Uterus (tissue), 3 donors: ENCODE measurements at regions not wholly inside any gene's neighbourhood (a gene's known extent, or its start where the extent isn't known, plus 50 kb on each side); places are given as distances from the start of the nearest gene placed in this dataset.

Source experiments
- DNase-seq, 2 donors: peaks; one replicate each; pipeline ENCODE4 v3.0.0-alpha.2; 2019 to 2020
- H3K27ac ChIP-seq, 2 donors: fragments of 200-600 bp; sonication (generic); 1 replicate in 1 of 2; 2 replicates in 1 of 2; pipeline ENCODE4 v1.5.1; 2016 to 2018
- H3K27me3 ChIP-seq, 2 donors: fragments of 200-600 bp; sonication (generic); one replicate each; pipeline ENCODE4 v1.5.1; 2018 to 2019; ENCODE audit warnings: control low read depth in 1 of 2
- H3K36me3 ChIP-seq, 2 donors: fragments of 200-600 bp; sonication (generic); one replicate each; pipeline ENCODE4 v1.5.1; 2019; ENCODE audit warnings: control low read depth in 1 of 2
- H3K4me1 ChIP-seq, 2 donors: fragments of 200-600 bp; sonication (generic); one replicate each; pipeline ENCODE4 v1.5.1; 2018 to 2019; ENCODE audit warnings: control low read depth in 1 of 2
- H3K4me3 ChIP-seq, 2 donors: fragments of 200-600 bp; sonication (generic); 1 replicate in 1 of 2; 2 replicates in 1 of 2; pipeline ENCODE4 v1.5.1; 2018 to 2019; ENCODE audit warnings: mild to moderate bottlenecking in 1 of 2
- H3K9me3 ChIP-seq, 2 donors: fragments of 200-600 bp; sonication (generic); one replicate each; pipeline ENCODE4 v1.5.1; 2019; ENCODE audit warnings: control low read depth in 1 of 2
- CTCF ChIP-seq, 4 experiments: fragments of 200-600 bp in 2 of 4; fragments of 450-650 bp in 2 of 4; sonication (generic) in 2 of 4; IDR thresholded peaks; one replicate each; pipeline ENCODE4 v1.5.1; 2016 to 2019; ENCODE audit warnings: antibody characterized with exemption in 4 of 4, mild to moderate bottlenecking in 2 of 4, moderate library complexity in 1 of 4
- POLR2A ChIP-seq, 2 donors: fragments of 450-650 bp; IDR thresholded peaks; one replicate each; pipeline ENCODE4 v1.6.1; 2016; ENCODE audit warnings: antibody characterized with exemption in 2 of 2, mild to moderate bottlenecking in 1 of 2, moderate library complexity in 1 of 2
- intact Hi-C: fragments of 100-400 bp; cut with DNase I; formaldehyde crosslinking; loops from one replicate; pipeline ENCODE4 v1.15.1; 2023; ENCODE audit warnings: low total_unique reads
- donor health status: DM: yes; HTN: yes; CAD: no.

DNA sequence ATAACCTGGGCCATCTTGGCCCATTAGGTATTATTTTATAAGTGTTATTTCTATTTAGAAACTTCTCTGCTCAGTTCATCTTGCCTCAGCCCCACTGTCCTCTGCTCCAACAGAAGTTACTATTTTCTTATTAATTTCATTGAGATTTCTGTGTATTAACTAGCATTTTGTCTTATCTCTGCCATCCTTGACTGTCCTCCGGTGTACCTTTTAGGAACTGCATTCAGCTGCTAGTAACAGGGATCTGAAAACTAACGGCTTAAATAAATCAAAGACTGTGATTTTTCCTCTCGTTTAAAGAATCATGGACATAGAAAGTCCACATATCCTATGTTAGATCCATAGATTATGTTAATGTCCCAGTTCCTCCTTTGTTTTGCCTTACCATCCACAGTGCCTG, 382.5 kb downstream of the MATN1 start:
- H3K27ac ChIP-seq = no peak overlapping the region
- intact Hi-C loops = no loop called here
- TF ChIP-seq POLR2A (IDR thresholded peaks at IDR 0.05) = no peak
- no peak for TF ChIP-seq CTCF (IDR thresholded peaks at IDR 0.05)
- H3K4me1 ChIP-seq = no peaks in the 10 kb centered on the region
- no peaks in the 10 kb centered on the region for H3K9me3 ChIP-seq
- H3K4me3 ChIP-seq = no peak overlapping the region
- DNase-seq = no peak
- no peaks in the 10 kb centered on the region for H3K36me3 ChIP-seq
- H3K27me3 ChIP-seq = peaks cover 0 to 18% of the 10 kb centered on the region in 2 donors

GRCh38 chr1:30339866-30340265, 383.5 kb downstream of the MATN1 start:
- H3K4me3 ChIP-seq = no peak overlapping the region
- intact Hi-C loops = no loop called here
- peaks cover 0 to 18% of the 10 kb centered on the region in 2 donors for H3K27me3 ChIP-seq
- no peak overlapping the region for H3K27ac ChIP-seq
- H3K9me3 ChIP-seq = no peaks in the 10 kb centered on the region
- no peaks in the 10 kb centered on the region for H3K4me1 ChIP-seq
- no peak for TF ChIP-seq CTCF (IDR thresholded peaks at IDR 0.05)
- no peak for TF ChIP-seq POLR2A (IDR thresholded peaks at IDR 0.05)
- DNase-seq = no peak
- no peaks in the 10 kb centered on the region for H3K36me3 ChIP-seq

DNA sequence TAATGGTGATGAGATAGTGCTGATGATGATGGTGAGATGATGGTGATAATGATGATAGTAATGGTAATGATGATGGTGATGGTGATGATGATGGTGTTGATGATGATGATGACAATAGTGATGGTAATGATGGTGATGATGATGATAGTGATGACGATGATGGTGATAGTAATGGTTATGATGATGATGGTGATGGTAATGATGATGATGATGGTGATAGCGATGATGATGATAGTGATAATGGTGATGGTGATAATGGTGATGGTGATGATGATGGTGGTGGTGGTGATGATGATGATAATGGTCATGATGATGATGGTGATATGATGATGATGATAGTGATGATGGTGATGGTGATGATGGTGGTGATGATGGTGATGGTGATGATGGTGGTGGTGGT, 384.6 kb downstream of the MATN1 start:
- Histone ChIP-seq H3K4me1 (no peaks in the 10 kb centered on the region), H3K27me3 (peaks cover 0 to 15% of the 10 kb centered on the region in 2 donors), H3K36me3 (no peaks in the 10 kb centered on the region), H3K4me3 (no peak overlapping the region), H3K9me3 (no peaks in the 10 kb centered on the region), H3K27ac (no peak overlapping the region)
- TF ChIP-seq POLR2A (IDR thresholded peaks at IDR 0.05) = no peak
- no peak for TF ChIP-seq CTCF (IDR thresholded peaks at IDR 0.05)
- DNase-seq = no peak
- intact Hi-C loops = no loop called here

GRCh38 chr1:30337324-30337620, 386.1 kb downstream of the MATN1 start:
- H3K4me3 ChIP-seq = no peak overlapping the region
- TF ChIP-seq CTCF (IDR thresholded peaks at IDR 0.05) = no peak
- no peak for TF ChIP-seq POLR2A (IDR thresholded peaks at IDR 0.05)

GRCh38 chr1:30336550-30337323, 386.6 kb downstream of the MATN1 start:
- Histone ChIP-seq H3K4me3 (no peak overlapping the region), H3K36me3 (no peaks in the 10 kb centered on the region), H3K27me3 (no peaks in the 10 kb centered on the region), H3K9me3 (no peaks in the 10 kb centered on the region), H3K4me1 (no peaks in the 10 kb centered on the region), H3K27ac (no peak overlapping the region)
- intact Hi-C loops = no loop called here
- DNase-seq = no peak
- TF ChIP-seq POLR2A (IDR thresholded peaks at IDR 0.05) (no peak), CTCF (IDR thresholded peaks at IDR 0.05) (no peak)

More at GRCh38 chr1:30337324-30337620, 386.1 kb downstream of the MATN1 start:
- Histone ChIP-seq H3K36me3 (no peaks in the 10 kb centered on the region), H3K27ac (no peak overlapping the region), H3K4me1 (no peaks in the 10 kb centered on the region), H3K27me3 (peaks cover 0 to under 1% of the 10 kb centered on the region in 2 donors), H3K9me3 (no peaks in the 10 kb centered on the region)
- no peak for DNase-seq
- intact Hi-C loops = no loop called here
